Liver (tissue), 3 donors: ENCODE measurements at regions not wholly inside any gene's neighbourhood (a gene's known extent, or its start where the extent isn't known, plus 50 kb on each side); places are given as distances from the start of the nearest gene placed in this dataset.

Source experiments
- CTCF ChIP-seq: fragments of 150-350 bp; IDR thresholded peaks from 2 replicates; pipeline ENCODE4 v1.5.1; 2017; ENCODE audit warnings: improper control_type of control experiment, low read depth, low read length; ENCODE audit not compliant: missing input control
- EGR1 ChIP-seq, 2 donors: IDR thresholded peaks; 2 replicates each; pipeline ENCODE4 v1.6.1; 2016 to 2018; ENCODE audit warnings: antibody characterized with exemption in 2 of 2, low read depth in 2 of 2
- FOXA1 ChIP-seq: IDR thresholded peaks from 2 replicates; pipeline ENCODE4 v1.6.1; 2016; ENCODE audit warnings: antibody characterized with exemption
- FOXA2 ChIP-seq: IDR thresholded peaks from 2 replicates; pipeline ENCODE4 v1.6.1; 2016; ENCODE audit warnings: antibody characterized with exemption
- JUND ChIP-seq, 2 donors: IDR thresholded peaks; 2 replicates each; pipeline ENCODE4 v1.6.1; 2016; ENCODE audit warnings: antibody characterized with exemption in 2 of 2
- MAX ChIP-seq: IDR thresholded peaks from 2 replicates; pipeline ENCODE4 v1.6.1; 2016; ENCODE audit warnings: antibody characterized with exemption
- RAD21 ChIP-seq, 2 donors: IDR thresholded peaks; 2 replicates each; pipeline ENCODE4 v1.6.1; 2016; ENCODE audit warnings: antibody characterized with exemption in 2 of 2, mild to moderate bottlenecking in 2 of 2
- REST ChIP-seq: IDR thresholded peaks from 2 replicates; pipeline ENCODE4 v1.6.1; 2016; ENCODE audit warnings: antibody characterized with exemption, mild to moderate bottlenecking
- RXRA ChIP-seq, 2 donors: IDR thresholded peaks; 2 replicates each; pipeline ENCODE4 v1.6.1; 2017 to 2018; ENCODE audit warnings: antibody characterized with exemption in 2 of 2, mild to moderate bottlenecking in 1 of 2
- TAF1 ChIP-seq: conservative IDR thresholded peaks from 2 replicates; pipeline ENCODE4 v1.6.1; 2016; ENCODE audit warnings: antibody characterized with exemption, mild to moderate bottlenecking
- YY1 ChIP-seq: IDR thresholded peaks from 2 replicates; pipeline ENCODE4 v1.6.1; 2016; ENCODE audit warnings: antibody characterized with exemption, mild to moderate bottlenecking
- ZBTB33 ChIP-seq: IDR thresholded peaks from 2 replicates; pipeline ENCODE4 v1.6.1; 2016; ENCODE audit warnings: antibody characterized with exemption
- donor health status: healthy.
- donor health status: healthy.

- TF ChIP-seq CTCF (no peak), ZBTB33 (no peak), REST (no peak), RXRA (IDR thresholded peaks at IDR 0.05) (no peak), FOXA1 (no peak), YY1 (no peak), JUND (IDR thresholded peaks at IDR 0.05) (no peak), RAD21 (IDR thresholded peaks at IDR 0.05) (no peak), EGR1 (IDR thresholded peaks at IDR 0.05; ENCODE audit: low read depth in 2 of 2) (no peak), MAX (no peak), FOXA2 (no peak), TAF1 (no peak)
These were observed 142.9 kb upstream of the SOX4 start for GRCh38 chr6:21450628-21451027.
